GM12878 (cell line): ENCODE measurements at regions not wholly inside any gene's neighbourhood (a gene's known extent, or its start where the extent isn't known, plus 50 kb on each side); places are given as distances from the start of the nearest gene placed in this dataset.

ENCODE experiments used
- ATAC-seq: fragments of 200-7000 bp; cut with Tn5 transposase; 3 replicates; pipeline ENCODE4 v1.9.1; 2020; ENCODE audit warnings: mild to moderate bottlenecking, moderate library complexity
- BruUV-seq: library from RNA; stranded (reverse); fragments of 400-500 nt; replicated peaks from 2 replicates; lab custom pipeline; 2021; lab: Mats Ljungman, UMichigan
- CTCF ChIA-PET: fragments of 300-600 bp; sonication (Branson Sonifier 250); formaldehyde crosslinking; extraction: SDS; loops from one replicate; lab custom pipeline; 2021; ENCODE audit warnings: inconsistent platforms; lab: Yijun Ruan, JAX
- POLR2A ChIA-PET: fragments of 350-600 bp; formaldehyde crosslinking; extraction: SDS; loops from one replicate; lab custom pipeline; 2021; ENCODE audit warnings: inconsistent platforms; lab: Charles Lee
- RAD21 ChIA-PET: fragments of 300-600 bp; sonication (Branson Sonifier 250); formaldehyde crosslinking; loops from one replicate; lab custom pipeline; 2023; ENCODE audit warnings: antibody characterized with exemption; ENCODE audit not compliant: unreplicated experiment; lab: Charles Lee
- SMC1A ChIA-PET: fragments of 300-600 bp; sonication (Branson Sonifier 250); formaldehyde crosslinking; loops from one replicate; lab custom pipeline; 2023; ENCODE audit not compliant: unreplicated experiment, uncharacterized antibody; lab: Charles Lee
- DNase-seq: peaks from one replicate; pipeline ENCODE4 v3.0.0-alpha.2; 2011; ENCODE audit warnings: low read depth, low spot score
- FAIRE-seq: peaks from 3 replicates; lab custom pipeline; 2011; peaks lifted over from hg19 to GRCh38; lab: Jason Lieb, UNC
- H2AFZ ChIP-seq: 2 replicates; pipeline ENCODE4 v1.6.0; 2011; ENCODE audit warnings: low read depth, low read length, control low read depth; ENCODE audit not compliant: control insufficient read depth
- H3K27ac ChIP-seq: 2 replicates; pipeline ENCODE4 v1.5.1; 2011; ENCODE audit warnings: control low read depth; ENCODE audit not compliant: control insufficient read depth, insufficient read depth
- H3K27me3 ChIP-seq, 2 experiments: replicated peaks in 1 of 2; 2 replicates each; pipeline versions ENCODE4 v1.6.0 to v1.6.1; 2011; ENCODE audit warnings: low read length in 1 of 2; ENCODE audit not compliant: control insufficient read depth in 2 of 2, insufficient read depth in 2 of 2
- H3K36me3 ChIP-seq, 2 experiments: 2 replicates each; pipeline ENCODE4 v1.5.1; 2011; ENCODE audit warnings: low read length in 1 of 2; ENCODE audit not compliant: control insufficient read depth in 2 of 2, insufficient read depth in 2 of 2
- H3K4me1 ChIP-seq: 2 replicates; pipeline ENCODE4 v1.6.1; 2011; ENCODE audit warnings: mild to moderate bottlenecking, low read length, moderate library complexity, mixed read lengths; ENCODE audit not compliant: control insufficient read depth, insufficient read depth
- H3K4me2 ChIP-seq: 2 replicates; pipeline ENCODE4 v1.6.0; 2011; ENCODE audit warnings: control low read depth; ENCODE audit not compliant: control insufficient read depth, insufficient read depth
- H3K4me3 ChIP-seq: fragments of 200-600 bp; sonication (generic); 2 replicates; pipeline ENCODE4 v1.5.1; 2016
- H3K79me2 ChIP-seq: 2 replicates; pipeline ENCODE4 v1.6.0; 2011; ENCODE audit warnings: low read length; ENCODE audit not compliant: control insufficient read depth, insufficient read depth
- H3K9ac ChIP-seq: 2 replicates; pipeline ENCODE4 v1.8.0; 2011; ENCODE audit warnings: low read length, control low read depth, mixed read lengths; ENCODE audit not compliant: control insufficient read depth, insufficient read depth
- H3K9me3 ChIP-seq: replicated peaks from 3 replicates; pipeline ENCODE4 v1.5.1; 2011; ENCODE audit warnings: mild to moderate bottlenecking, low read length; ENCODE audit not compliant: control insufficient read depth, insufficient read depth
- H4K20me1 ChIP-seq: 2 replicates; pipeline ENCODE4 v1.6.0; 2011; ENCODE audit not compliant: control insufficient read depth, insufficient read depth
- CREB1 ChIP-seq: IDR thresholded peaks from 2 replicates; pipeline ENCODE4 v1.6.1; 2012; ENCODE audit warnings: low read depth, mild to moderate bottlenecking, inconsistent platforms
- KAT2A ChIP-seq: conservative IDR thresholded peaks from 2 replicates; pipeline ENCODE4 v1.6.1; 2011; ENCODE audit warnings: low read depth, low read length; ENCODE audit not compliant: control insufficient read depth
- PAX5 ChIP-seq: IDR thresholded peaks from 2 replicates; pipeline ENCODE4 v1.6.1; 2011; ENCODE audit warnings: low read depth, low read length, borderline replicate concordance
- ZSCAN29 ChIP-seq: fragments of 450-650 bp; IDR thresholded peaks from 2 replicates; pipeline ENCODE4 v1.6.1; 2017; ENCODE audit warnings: mild to moderate bottlenecking, moderate library complexity
- WGBS: methylation state at CpG from one replicate; pipeline ENCODE4 v1.1.6; 2016; ENCODE audit warnings: low lambda C conversion rate; ENCODE audit not compliant: insufficient replicate concordance, insufficient coverage; ENCODE audit errors: missing lambda C conversion rate; 5-methylcytosine and 5-hydroxymethylcytosine counted together
- in situ Hi-C: fragments of 300-500 bp; cut with MboI; formaldehyde crosslinking; loops from 9 replicates; pipeline ENCODE4 v1.14.3; 2018; ENCODE audit warnings: mixed read lengths
- intact Hi-C: fragments of 100-400 bp; cut with micrococcal nuclease; formaldehyde crosslinking; loops from one replicate; pipeline ENCODE4 v1.14.2; 2022; ENCODE audit not compliant: unreplicated experiment
- TF ChIP-seq, protein P1 (sequence below): fragments of 450-650 bp; IDR thresholded peaks from 2 replicates; pipeline ENCODE4 v1.6.1; 2014; ENCODE audit warnings: mild to moderate bottlenecking

DNA sequence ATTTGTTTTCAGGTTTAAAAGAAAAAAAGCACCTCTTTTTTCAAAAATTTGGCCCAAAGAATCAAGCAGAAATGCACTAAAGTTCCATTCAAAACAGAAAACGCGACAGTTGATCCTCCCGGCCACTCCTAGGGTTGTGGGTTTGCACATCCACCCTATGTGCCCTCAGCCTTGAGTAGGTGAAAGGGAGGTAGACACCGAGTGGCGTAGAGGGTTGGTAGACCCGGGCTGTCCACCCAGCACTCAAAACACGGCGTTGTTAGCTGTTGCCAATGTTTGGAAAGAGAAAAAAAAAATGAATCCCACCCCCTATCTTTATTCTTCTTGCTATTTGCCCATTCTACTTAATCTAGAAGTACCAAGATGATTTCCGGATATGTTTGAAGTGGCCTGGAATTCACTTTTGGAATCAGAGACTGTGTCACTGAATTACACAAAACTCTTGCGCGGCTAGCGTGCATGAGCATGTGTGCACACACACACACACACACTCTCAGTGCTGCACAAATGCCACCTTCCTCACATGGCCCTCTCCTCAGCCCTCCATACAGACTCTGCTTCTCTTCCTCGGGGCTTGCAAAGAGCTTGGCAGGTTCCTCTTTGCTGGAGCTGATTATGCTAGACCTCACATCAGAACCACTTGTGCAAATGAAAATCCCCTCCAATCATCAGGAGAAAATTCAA is 110.2 kb upstream of the HAND1 start:
- POLR2A ChIA-PET: no interaction called here
- Histone ChIP-seq H3K36me3 (no peaks in the 10 kb centered on the region), H2AFZ (no peak overlapping the region), H4K20me1 (no peaks in the 10 kb centered on the region), H3K9ac (no peak overlapping the region), H3K9me3 (no peaks in the 10 kb centered on the region), H3K27me3 (no peaks in the 10 kb centered on the region; a peak in 2 of 4 replicates), H3K79me2 (no peaks in the 10 kb centered on the region), H3K4me2 (no peak overlapping the region), H3K4me1 (no peaks in the 10 kb centered on the region), H3K27ac (no peak overlapping the region), H3K4me3 (no peak overlapping the region)
- TF ChIP-seq, protein P1, sequence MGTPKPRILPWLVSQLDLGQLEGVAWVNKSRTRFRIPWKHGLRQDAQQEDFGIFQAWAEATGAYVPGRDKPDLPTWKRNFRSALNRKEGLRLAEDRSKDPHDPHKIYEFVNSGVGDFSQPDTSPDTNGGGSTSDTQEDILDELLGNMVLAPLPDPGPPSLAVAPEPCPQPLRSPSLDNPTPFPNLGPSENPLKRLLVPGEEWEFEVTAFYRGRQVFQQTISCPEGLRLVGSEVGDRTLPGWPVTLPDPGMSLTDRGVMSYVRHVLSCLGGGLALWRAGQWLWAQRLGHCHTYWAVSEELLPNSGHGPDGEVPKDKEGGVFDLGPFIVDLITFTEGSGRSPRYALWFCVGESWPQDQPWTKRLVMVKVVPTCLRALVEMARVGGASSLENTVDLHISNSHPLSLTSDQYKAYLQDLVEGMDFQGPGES: no peak
- TF ChIP-seq CREB1 (no peak), PAX5 (no peak), KAT2A (no peak), ZSCAN29 (no peak)
- FAIRE-seq (no peak), DNase-seq (no peak), ATAC-seq (no peak)
- BruUV-seq: no TSS peak
- CTCF ChIA-PET: interaction anchor here (0.6 to 1.8 kb wide), 3 partner anchors 12 to 120 kb away, joined by 3 to 4 read pairs (median 3); no protein-coding TSS in a partner anchor
- SMC1A ChIA-PET: interaction anchor here (2.4 kb wide), 1 partner anchor 122 kb away, joined by 8 read pairs; no protein-coding TSS in a partner anchor
- RAD21 ChIA-PET: no interaction called here
- in situ Hi-C loops (no loop called here), intact Hi-C loops (no loop called here)
- WGBS: 34% methylated on average over 13 of the region's 13 CpGs
